Body of pancreas (tissue), 4 donors: ENCODE measurements at regions not wholly inside any gene's neighbourhood (a gene's known extent, or its start where the extent isn't known, plus 50 kb on each side); places are given as distances from the start of the nearest gene placed in this dataset.

Experiments
- POLR2A ChIP-seq, 3 donors: fragments of 450-650 bp; IDR thresholded peaks; one replicate each; pipeline ENCODE4 v1.6.1; 2016; ENCODE audit warnings: antibody characterized with exemption in 3 of 3, mild to moderate bottlenecking in 2 of 3
- TF ChIP-seq, protein P1 (sequence below), 7 experiments: fragments of 450-650 bp in 4 of 7; fragments of 200-600 bp in 3 of 7; sonication (generic) in 3 of 7; IDR thresholded peaks; one replicate each; pipeline ENCODE4 v1.5.1; 2016 to 2019; ENCODE audit warnings: antibody characterized with exemption in 7 of 7

DNA sequence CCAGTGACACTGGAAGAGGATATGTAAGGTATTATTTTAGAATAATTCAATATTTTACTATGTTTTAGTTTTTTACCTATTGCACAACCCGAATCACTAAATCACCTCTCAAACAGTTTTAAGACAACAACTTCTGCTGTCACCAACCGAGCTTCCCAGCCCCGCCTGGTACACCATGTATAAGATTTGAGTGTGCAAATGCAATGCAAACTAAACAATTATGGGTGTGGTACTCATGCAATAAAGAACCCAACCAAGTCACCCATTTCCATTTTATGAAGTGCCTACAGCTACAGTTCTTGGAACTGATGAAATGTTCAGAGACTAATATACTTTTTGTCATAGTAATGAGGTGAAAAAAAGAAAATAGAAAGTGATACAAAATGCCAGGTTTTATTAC is 256.2 kb downstream of the TAFA4 start:
- TF ChIP-seq, protein P1, sequence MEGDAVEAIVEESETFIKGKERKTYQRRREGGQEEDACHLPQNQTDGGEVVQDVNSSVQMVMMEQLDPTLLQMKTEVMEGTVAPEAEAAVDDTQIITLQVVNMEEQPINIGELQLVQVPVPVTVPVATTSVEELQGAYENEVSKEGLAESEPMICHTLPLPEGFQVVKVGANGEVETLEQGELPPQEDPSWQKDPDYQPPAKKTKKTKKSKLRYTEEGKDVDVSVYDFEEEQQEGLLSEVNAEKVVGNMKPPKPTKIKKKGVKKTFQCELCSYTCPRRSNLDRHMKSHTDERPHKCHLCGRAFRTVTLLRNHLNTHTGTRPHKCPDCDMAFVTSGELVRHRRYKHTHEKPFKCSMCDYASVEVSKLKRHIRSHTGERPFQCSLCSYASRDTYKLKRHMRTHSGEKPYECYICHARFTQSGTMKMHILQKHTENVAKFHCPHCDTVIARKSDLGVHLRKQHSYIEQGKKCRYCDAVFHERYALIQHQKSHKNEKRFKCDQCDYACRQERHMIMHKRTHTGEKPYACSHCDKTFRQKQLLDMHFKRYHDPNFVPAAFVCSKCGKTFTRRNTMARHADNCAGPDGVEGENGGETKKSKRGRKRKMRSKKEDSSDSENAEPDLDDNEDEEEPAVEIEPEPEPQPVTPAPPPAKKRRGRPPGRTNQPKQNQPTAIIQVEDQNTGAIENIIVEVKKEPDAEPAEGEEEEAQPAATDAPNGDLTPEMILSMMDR (IDR thresholded peaks at IDR 0.05) = no peak
- no peak for TF ChIP-seq POLR2A (IDR thresholded peaks at IDR 0.05)
